SK-N-SH (cell line): ENCODE measurements at regions not wholly inside any gene's neighbourhood (a gene's known extent, or its start where the extent isn't known, plus 50 kb on each side); places are given as distances from the start of the nearest gene placed in this dataset.

Source experiments
- CTCF ChIP-seq: fragments of 200-600 bp; sonication (generic); IDR thresholded peaks from 2 replicates; pipeline ENCODE4 v1.6.1; 2017; ENCODE audit warnings: antibody characterized with exemption, mild to moderate bottlenecking, moderate library complexity
- EZH2phosphoT487 ChIP-seq: fragments of 200-600 bp; sonication (generic); IDR thresholded peaks from 2 replicates; pipeline ENCODE4 v1.6.1; 2017; ENCODE audit warnings: low read depth, mixed run types, mild to moderate bottlenecking, antibody characterized with exemption, moderate library complexity, borderline replicate concordance
- FOXJ3 ChIP-seq: sonication (generic); formaldehyde crosslinking; IDR thresholded peaks from 2 replicates; pipeline ENCODE4 v1.5.1; 2020; ENCODE audit warnings: mild to moderate bottlenecking, missing genetic modification reagents
- MXI1 ChIP-seq: IDR thresholded peaks from 2 replicates; pipeline ENCODE4 v1.6.1; 2012; ENCODE audit warnings: mild to moderate bottlenecking, low read depth, low read length, improper control_type of control experiment
- NRF1 ChIP-seq: IDR thresholded peaks from 2 replicates; pipeline ENCODE4 v1.6.1; 2012; ENCODE audit warnings: low read depth, mild to moderate bottlenecking, low read length
- POLR2AphosphoS5 ChIP-seq: IDR thresholded peaks from 2 replicates; pipeline ENCODE4 v1.6.1; 2012; ENCODE audit warnings: low read depth, low read length
- RAD21 ChIP-seq: IDR thresholded peaks from 2 replicates; pipeline ENCODE4 v1.6.1; 2012; ENCODE audit warnings: mild to moderate bottlenecking, low read length
- RCOR1 ChIP-seq: fragments of 150-350 bp; IDR thresholded peaks from 2 replicates; pipeline ENCODE4 v1.6.1; 2017; ENCODE audit warnings: antibody characterized with exemption, low read length
- RFX5 ChIP-seq: IDR thresholded peaks from 2 replicates; pipeline ENCODE4 v1.6.1; 2012; ENCODE audit warnings: mild to moderate bottlenecking, improper control_type of control experiment, low read length
- SMC3 ChIP-seq: IDR thresholded peaks from 2 replicates; pipeline ENCODE4 v1.6.1; 2012; ENCODE audit warnings: low read depth, low read length, improper control_type of control experiment
- TAF1 ChIP-seq: IDR thresholded peaks from 2 replicates; pipeline ENCODE4 v1.6.1; 2012; ENCODE audit warnings: low read depth, mild to moderate bottlenecking, low read length, moderate library complexity, borderline replicate concordance
- USF1 ChIP-seq: IDR thresholded peaks from 2 replicates; pipeline ENCODE4 v1.4.0; 2012; ENCODE audit warnings: low read depth, borderline replicate concordance
- YY1 ChIP-seq: IDR thresholded peaks from 2 replicates; pipeline ENCODE4 v1.4.0; 2012; ENCODE audit warnings: low read depth, mild to moderate bottlenecking
- ZBTB33 ChIP-seq: IDR thresholded peaks from 2 replicates; pipeline ENCODE4 v1.4.0; 2012; ENCODE audit warnings: low read depth, borderline replicate concordance

GRCh38 chr9:134488331-134489280 is 153.0 kb upstream of the COL5A1 start:
- no peak for TF ChIP-seq POLR2AphosphoS5
- no peak for TF ChIP-seq CTCF
- no peak for TF ChIP-seq RAD21
- TF ChIP-seq SMC3: no peak
- no peak for TF ChIP-seq NRF1
- TF ChIP-seq YY1: no peak
- no peak for TF ChIP-seq TAF1
- no peak for TF ChIP-seq RFX5
- TF ChIP-seq FOXJ3 (CRISPR knock-in tag): no peak
- TF ChIP-seq RCOR1: no peak
- TF ChIP-seq ZBTB33: no peak
- TF ChIP-seq EZH2phosphoT487: no peak
- no peak for TF ChIP-seq MXI1
- TF ChIP-seq USF1: no peak
